Fibroblast of pulmonary artery (primary cell): ENCODE measurements at regions not wholly inside any gene's neighbourhood (a gene's known extent, or its start where the extent isn't known, plus 50 kb on each side); places are given as distances from the start of the nearest gene placed in this dataset.

Source experiments
- DNase-seq: peaks from one replicate; pipeline ENCODE4 v3.0.0-alpha.2; 2010; ENCODE audit warnings: low read depth
- H3K4me3 ChIP-seq: replicated peaks from 2 replicates; pipeline ENCODE4 v1.5.1; 2011; ENCODE audit warnings: low read depth, mild to moderate bottlenecking, control low read depth, low read length, moderate library complexity
- TF ChIP-seq, protein P1 (sequence below): IDR thresholded peaks from 2 replicates; pipeline ENCODE4 v1.5.1; 2011; ENCODE audit warnings: mild to moderate bottlenecking, control low read depth, low read length, inconsistent platforms; ENCODE audit errors: missing control alignments

- DNase-seq, result no peak
Measured at GRCh38 chr6:14731611-14732010, 514.3 kb upstream of the JARID2 start.

GRCh38 chr6:14732226-14732843 is 513.5 kb upstream of the JARID2 start:
- TF ChIP-seq, protein P1, sequence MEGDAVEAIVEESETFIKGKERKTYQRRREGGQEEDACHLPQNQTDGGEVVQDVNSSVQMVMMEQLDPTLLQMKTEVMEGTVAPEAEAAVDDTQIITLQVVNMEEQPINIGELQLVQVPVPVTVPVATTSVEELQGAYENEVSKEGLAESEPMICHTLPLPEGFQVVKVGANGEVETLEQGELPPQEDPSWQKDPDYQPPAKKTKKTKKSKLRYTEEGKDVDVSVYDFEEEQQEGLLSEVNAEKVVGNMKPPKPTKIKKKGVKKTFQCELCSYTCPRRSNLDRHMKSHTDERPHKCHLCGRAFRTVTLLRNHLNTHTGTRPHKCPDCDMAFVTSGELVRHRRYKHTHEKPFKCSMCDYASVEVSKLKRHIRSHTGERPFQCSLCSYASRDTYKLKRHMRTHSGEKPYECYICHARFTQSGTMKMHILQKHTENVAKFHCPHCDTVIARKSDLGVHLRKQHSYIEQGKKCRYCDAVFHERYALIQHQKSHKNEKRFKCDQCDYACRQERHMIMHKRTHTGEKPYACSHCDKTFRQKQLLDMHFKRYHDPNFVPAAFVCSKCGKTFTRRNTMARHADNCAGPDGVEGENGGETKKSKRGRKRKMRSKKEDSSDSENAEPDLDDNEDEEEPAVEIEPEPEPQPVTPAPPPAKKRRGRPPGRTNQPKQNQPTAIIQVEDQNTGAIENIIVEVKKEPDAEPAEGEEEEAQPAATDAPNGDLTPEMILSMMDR, result no peak
- DNase-seq, result no peak
- no peak overlapping the region for H3K4me3 ChIP-seq

More at GRCh38 chr6:14731611-14732010, 514.3 kb upstream of the JARID2 start:
- H3K4me3 ChIP-seq, result no peak overlapping the region
- TF ChIP-seq, protein P1, result no peak

GRCh38 chr6:14732844-14733757 is 512.8 kb upstream of the JARID2 start:
- DNase-seq, result peak; percentile 38

GRCh38 chr6:14734052-14734415 is 511.8 kb upstream of the JARID2 start:
- no peak overlapping the region for H3K4me3 ChIP-seq
- no peak for DNase-seq
- TF ChIP-seq, protein P1, result no peak

More at GRCh38 chr6:14732844-14733757, 512.8 kb upstream of the JARID2 start:
- H3K4me3 ChIP-seq, result no peak overlapping the region
- TF ChIP-seq, protein P1, result no peak

- peak; percentile 75 for DNase-seq
- TF ChIP-seq, protein P1, result no peak
- H3K4me3 ChIP-seq, result no peak overlapping the region
Measured at GRCh38 chr6:14734416-14735340, 511.2 kb upstream of the JARID2 start.

GRCh38 chr6:14735956-14736486 is 509.8 kb upstream of the JARID2 start:
- TF ChIP-seq, protein P1, result no peak
- no peak overlapping the region for H3K4me3 ChIP-seq
- no peak for DNase-seq
